H1 (cell line): ENCODE measurements at regions not wholly inside any gene's neighbourhood (a gene's known extent, or its start where the extent isn't known, plus 50 kb on each side); places are given as distances from the start of the nearest gene placed in this dataset.

Source experiments
- BCL11A ChIP-seq, 2 experiments: IDR thresholded peaks; one replicate each; pipeline ENCODE4 v1.6.1; 2011; ENCODE audit warnings: low read depth in 2 of 2, low read length in 2 of 2, mild to moderate bottlenecking in 2 of 2
- GABPA ChIP-seq: IDR thresholded peaks from 2 replicates; pipeline ENCODE4 v1.6.1; 2011; ENCODE audit warnings: mild to moderate bottlenecking, low read length, moderate library complexity, borderline replicate concordance; ENCODE audit not compliant: insufficient read depth
- TAF7 ChIP-seq: optimal IDR thresholded peaks from 2 replicates; pipeline ENCODE3; 2011; ENCODE audit warnings: low read depth, mild to moderate bottlenecking, inconsistent platforms, low read length, moderate library complexity, borderline replicate concordance
- TF ChIP-seq, protein P1 (sequence below): IDR thresholded peaks from 2 replicates; pipeline ENCODE4 v1.6.1; 2012; ENCODE audit warnings: low read length, inconsistent platforms
- TF ChIP-seq, protein P2 (sequence below), 3 experiments: IDR thresholded peaks; 1 replicate in 2 of 3; 2 replicates in 1 of 3; pipeline versions ENCODE4 v1.5.1 to v1.6.1; 2011; ENCODE audit warnings: low read length in 3 of 3, mild to moderate bottlenecking in 3 of 3, inconsistent platforms in 2 of 3, low read depth in 1 of 3, moderate library complexity in 1 of 3; ENCODE audit not compliant: insufficient read depth in 1 of 3; ENCODE audit errors: control extremely low read depth in 1 of 3

DNA sequence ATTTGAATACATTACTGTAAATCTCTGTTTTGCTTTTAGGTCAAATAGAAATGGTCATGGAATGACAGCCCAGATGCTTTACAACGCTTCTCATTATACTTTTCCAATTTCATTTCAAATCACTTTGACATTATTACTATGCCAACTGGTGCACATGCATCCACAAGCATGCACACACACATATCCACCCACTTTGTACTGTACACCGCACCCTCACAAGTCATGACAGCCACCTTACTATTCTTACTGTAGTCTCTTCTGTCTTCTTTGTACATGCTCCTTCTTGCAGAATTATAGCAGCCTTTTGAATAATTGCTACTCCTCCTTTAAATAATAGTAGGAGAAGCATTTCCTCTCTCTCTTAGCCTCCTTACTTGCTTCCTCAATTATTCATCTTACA lies 1361.4 kb downstream of the ROBO1 start (continued):
- TF ChIP-seq, protein P1, sequence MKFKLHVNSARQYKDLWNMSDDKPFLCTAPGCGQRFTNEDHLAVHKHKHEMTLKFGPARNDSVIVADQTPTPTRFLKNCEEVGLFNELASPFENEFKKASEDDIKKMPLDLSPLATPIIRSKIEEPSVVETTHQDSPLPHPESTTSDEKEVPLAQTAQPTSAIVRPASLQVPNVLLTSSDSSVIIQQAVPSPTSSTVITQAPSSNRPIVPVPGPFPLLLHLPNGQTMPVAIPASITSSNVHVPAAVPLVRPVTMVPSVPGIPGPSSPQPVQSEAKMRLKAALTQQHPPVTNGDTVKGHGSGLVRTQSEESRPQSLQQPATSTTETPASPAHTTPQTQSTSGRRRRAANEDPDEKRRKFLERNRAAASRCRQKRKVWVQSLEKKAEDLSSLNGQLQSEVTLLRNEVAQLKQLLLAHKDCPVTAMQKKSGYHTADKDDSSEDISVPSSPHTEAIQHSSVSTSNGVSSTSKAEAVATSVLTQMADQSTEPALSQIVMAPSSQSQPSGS = no peak
- TF ChIP-seq BCL11A (IDR thresholded peaks at IDR 0.05; ENCODE audit: low read depth in 2 of 2, low read length in 2 of 2) = no peak
- no peak for TF ChIP-seq TAF7
- TF ChIP-seq GABPA = no peak
- TF ChIP-seq, protein P2, sequence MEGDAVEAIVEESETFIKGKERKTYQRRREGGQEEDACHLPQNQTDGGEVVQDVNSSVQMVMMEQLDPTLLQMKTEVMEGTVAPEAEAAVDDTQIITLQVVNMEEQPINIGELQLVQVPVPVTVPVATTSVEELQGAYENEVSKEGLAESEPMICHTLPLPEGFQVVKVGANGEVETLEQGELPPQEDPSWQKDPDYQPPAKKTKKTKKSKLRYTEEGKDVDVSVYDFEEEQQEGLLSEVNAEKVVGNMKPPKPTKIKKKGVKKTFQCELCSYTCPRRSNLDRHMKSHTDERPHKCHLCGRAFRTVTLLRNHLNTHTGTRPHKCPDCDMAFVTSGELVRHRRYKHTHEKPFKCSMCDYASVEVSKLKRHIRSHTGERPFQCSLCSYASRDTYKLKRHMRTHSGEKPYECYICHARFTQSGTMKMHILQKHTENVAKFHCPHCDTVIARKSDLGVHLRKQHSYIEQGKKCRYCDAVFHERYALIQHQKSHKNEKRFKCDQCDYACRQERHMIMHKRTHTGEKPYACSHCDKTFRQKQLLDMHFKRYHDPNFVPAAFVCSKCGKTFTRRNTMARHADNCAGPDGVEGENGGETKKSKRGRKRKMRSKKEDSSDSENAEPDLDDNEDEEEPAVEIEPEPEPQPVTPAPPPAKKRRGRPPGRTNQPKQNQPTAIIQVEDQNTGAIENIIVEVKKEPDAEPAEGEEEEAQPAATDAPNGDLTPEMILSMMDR (IDR thresholded peaks at IDR 0.05; ENCODE audit: control extremely low read depth in 1 of 3, insufficient read depth in 1 of 3, low read depth in 1 of 3, low read length in 3 of 3) = no peak
- TF ChIP-seq, all 59 proteins: peak for 0
